ENCODE measurements at regions not wholly inside any gene's neighbourhood (a gene's known extent, or its start where the extent isn't known, plus 50 kb on each side); places are given as distances from the start of the nearest gene placed in this dataset.

DNA sequence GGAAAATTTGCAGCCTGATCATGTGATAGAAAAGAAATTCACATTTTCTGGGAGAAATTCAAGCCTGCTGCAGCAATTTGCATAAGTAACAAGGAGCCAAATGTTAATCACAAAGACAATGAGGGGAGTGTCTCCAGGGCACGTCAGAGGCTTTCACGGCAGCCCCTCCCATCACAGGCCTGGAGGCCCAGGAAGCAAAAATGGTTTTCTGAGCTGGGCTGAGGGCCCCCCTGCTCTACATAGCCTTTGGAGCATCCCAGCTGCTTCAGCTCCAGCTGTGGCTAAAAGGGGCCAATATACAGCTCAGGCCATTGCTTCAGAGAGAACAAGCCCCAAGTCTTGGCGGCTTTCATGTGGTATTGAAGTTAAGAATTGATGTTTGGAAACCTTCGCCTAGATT, 445.3 kb upstream of the ZEB2 start:
- DNase-seq, result no peak

DNA sequence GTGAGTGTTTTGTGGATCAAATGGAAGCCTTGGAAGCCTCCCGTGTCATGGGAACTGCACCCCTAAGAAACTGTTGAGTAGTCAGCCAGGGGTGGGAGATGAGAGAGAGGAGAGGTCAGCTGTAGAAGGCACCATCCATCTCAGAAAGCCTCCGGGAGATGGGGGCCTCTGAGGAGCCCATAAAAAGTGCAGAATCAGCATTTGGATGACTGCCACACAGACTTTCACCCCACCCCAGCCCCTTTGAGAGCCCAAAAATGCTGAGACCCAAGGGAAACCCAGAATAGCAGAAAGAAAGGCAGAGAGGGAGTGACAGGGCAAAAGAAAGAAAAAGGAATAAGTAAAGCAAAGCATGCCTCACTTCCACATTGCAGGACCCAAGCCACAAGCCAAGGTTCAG, 443.1 kb upstream of the ZEB2 start:
- no peak for DNase-seq

DNA sequence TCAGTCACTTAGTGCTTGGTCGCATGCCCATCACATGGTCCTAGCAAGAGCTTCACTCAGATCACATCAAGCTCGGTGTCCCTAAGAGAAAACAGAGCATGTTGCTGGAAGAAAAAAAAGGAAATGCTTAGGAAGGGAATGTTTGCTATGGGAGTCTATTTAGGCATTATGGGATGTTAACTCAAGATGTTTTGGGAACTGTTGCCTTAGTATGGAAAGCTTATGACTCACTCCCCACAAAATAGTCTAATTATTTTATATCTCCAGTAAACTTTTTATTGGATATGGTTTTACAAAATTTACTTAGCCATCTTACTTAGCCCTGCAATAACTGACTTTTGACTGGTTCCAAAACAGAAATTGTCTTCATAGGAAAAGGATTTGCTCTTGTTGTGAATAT, 439.5 kb upstream of the ZEB2 start:
- no peak for DNase-seq

DNA sequence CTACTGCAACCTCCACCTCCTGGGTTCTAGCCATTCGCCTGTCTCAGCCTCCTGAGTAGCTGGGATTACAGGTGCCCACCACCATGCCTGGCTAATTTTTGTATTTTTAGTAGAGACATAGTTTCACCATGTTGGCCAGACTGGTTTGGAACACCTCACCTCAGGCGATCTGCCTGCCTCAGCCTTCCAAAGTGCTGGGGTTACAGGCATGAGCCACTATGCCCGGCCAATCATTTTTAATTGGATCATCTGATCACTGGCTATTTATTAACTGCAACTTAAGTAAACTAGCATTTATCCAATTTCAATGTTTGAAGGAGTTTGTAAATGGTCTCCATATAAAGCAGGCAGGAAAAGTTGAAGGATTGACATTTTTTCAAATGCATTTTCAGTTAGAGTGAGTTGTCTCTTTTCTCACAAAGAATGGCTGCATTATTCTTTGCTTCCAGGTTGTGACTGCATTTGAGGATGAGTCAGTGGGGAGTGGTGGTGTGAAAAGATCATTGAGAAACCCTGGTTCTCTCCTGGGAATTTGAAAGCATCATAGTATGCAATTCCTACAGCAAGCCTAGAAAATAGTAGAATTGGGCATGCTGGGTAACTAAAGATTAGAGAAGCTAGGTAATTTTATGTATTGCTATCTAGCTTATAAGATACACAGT, 431.1 kb upstream of the ZEB2 start:
- no peak for DNase-seq

DNA sequence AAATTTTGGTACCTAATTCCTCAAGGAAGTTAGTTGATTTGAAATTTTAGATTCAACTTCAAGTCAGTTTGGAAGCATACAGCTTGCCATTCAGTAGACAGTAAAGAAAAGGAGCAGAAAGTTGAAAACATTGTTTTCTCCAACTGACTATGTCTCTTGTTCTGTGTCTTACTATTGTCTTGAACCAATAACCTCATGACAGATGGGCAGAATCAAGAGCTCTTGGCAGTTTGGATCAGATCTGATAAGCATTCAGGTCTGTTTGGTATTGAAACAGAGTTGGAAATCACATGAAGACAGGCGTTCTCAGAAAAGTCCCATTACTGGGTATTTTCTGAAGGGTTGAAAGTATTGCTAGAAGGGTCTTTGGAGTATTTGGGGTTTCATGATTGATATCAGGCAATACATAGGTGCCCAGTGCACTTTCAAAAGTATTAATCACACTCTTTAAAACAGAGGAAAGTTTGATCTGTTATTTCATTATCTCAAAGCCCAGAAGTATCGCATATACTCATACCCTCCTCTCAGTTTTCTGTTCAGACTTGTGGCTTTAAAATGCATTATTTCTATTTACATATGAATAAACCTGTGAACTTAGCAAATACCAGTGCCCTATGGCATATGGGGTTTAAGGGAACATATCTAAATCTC, 428.4 kb upstream of the ZEB2 start:
- DNase-seq, result no peak

GRCh38 chr2:144947709-144948037, 427.8 kb upstream of the ZEB2 start:
- DNase-seq, result no peak

- DNase-seq, result no peak
Observed at GRCh38 chr2:144946263-144946662, 426.3 kb upstream of the ZEB2 start.

DNA sequence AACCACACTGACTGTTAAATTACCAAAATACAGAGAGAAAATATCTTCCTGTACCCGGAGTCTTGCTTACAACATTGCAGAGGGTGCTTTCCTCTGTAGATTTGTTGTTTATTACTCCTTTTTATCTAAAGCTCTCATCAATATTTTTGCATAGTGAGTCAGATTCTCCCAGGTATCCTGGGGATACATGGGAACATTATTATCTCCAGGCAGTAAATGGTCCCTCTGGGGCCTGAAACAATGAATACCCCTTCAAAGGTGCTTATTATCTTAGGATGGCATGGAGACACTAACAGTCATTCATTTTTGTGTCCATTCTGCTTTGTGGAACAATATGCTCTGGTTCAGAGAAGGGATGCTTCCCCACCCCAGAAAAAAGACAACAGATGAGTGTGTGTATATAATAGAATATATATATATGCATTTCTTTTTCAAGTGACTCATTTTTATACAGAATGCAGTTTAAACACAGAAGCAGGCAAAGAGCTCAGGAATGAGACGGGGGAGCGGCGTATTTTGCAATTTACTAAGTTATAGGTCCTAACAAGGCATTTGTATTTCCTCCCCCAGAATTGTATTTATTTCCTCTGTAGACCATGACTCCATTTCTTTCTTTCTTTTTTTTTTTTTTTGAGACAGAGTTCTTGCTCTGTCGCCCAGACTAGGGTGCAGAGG, 424.8 kb upstream of the ZEB2 start:
- no peak for DNase-seq

DNA sequence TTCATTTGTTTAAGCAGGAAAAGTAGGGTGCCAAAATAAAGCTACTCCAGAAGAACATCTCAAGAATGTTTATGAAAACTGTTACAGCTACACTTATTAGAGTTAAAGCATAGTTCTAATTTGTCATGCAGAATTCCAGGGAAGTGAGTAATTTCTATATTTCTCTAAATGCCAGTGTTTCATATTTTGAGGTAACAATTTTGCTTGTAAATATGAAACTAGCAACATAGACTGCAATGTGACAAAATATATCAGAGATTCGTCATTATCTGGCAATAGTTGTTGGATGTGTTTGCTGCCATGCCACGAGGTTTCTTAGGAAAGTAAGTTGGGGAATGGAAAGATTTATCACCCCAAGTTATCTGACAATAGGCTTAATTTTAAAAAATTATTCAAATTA, 424.1 kb upstream of the ZEB2 start:
- no peak for DNase-seq

GRCh38 chr2:144943293-144943941, 423.5 kb upstream of the ZEB2 start:
- DNase-seq, result no peak

GRCh38 chr2:144942516-144943256, 422.8 kb upstream of the ZEB2 start:
- DNase-seq, result no peak

- DNase-seq, result no peak
Observed at GRCh38 chr2:144941743-144942488, 422.0 kb upstream of the ZEB2 start.

DNA sequence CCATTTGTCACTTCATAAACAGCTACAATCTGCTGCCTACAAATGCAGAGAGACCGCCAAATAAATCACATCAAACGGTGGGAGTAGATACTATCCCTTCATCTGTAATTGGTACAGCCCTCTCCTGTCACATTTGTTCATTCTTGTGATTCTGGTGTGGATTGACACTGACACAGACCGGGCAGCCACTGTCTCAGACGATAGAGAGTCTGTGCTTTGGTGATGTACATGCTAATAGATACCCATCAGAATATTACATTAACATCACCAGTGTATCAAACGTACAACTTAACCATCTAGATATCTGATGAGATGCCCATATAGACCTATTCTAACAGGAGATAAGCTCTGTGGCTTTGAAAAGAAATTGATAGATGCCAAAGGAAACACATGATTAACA, 419.7 kb upstream of the ZEB2 start:
- DNase-seq, result no peak

DNA sequence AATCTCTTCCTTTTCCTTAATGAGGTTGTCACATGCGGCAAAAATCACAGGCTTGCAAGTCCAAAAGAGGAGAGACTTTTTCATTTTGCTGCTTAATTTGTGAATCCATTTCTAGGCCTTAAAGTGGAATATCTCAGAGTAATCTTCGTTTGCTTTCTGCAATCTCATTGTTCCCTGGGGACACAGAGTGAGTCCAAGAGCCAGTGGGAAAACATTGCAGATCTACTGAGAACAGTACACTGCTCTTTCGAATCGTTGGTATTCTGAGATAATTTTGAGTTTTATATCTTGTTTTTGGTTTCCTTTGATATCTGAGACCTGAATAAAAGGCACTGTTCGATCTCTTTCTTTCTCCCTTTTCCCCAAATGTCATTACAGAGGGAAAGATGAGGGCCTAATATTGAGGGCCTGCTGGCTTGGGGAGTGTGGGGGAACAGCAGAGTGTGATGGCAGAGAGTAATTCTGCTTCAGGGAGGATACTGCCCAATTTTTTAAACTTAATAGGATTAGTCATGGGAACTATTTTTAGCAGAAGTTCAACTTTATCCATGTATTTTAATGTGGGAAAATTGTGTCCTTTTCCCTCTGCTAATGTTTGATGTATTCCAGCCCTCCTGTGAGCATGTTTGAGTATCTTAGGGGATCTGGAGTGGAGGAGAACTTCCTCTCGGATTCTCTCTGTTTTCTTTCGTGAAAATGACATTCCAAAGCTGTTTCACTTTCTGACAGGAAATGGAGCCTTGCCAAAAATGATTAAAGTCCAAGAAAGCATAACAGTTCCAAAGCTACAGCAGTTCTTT, 418.2 kb upstream of the ZEB2 start:
- no peak for DNase-seq

DNA sequence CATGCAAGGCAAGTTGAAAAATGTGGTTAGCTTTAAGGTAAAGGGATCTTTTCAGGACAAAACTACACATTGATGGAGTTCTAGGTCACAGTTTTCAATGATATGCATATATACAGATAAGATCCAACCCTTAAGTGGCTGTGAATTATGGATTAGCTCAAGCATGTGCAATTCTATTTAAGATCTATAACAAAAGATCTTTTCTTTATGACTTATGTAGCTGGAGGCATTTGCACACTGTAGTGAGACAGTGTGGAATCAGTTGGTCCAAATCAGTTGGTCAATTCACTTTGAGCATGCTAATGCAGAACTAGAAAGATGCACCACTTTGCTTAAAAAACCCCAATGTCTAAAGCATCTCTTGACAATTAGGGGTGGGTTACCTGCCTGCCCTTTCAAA, 417.1 kb upstream of the ZEB2 start:
- no peak for DNase-seq

- DNase-seq, result no peak
Observed at GRCh38 chr2:144936442-144936841, 416.5 kb upstream of the ZEB2 start.

DNA sequence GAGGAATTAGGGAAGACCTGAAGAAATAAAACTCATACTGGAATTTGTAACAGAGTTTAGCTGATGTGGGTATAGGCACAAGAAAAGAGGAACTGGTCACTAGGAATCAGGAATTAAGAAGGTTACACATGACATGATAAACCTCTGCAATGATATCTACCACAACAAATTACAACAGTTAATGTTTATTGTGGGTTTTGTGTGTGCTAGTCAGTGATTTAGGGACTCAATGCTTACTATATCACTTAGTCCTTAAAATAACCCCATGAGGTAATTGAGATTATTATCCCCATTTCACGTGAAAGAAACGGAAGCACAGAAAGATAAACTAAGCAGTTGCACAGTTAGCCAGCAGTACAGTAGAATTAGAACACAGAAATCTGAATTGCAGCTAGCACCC, 415.8 kb upstream of the ZEB2 start:
- DNase-seq, result no peak

- DNase-seq, result no peak
Observed at GRCh38 chr2:144935191-144935590, 415.3 kb upstream of the ZEB2 start.

- DNase-seq, result no peak
Observed at GRCh38 chr2:144931960-144932359, 412.0 kb upstream of the ZEB2 start.

DNA sequence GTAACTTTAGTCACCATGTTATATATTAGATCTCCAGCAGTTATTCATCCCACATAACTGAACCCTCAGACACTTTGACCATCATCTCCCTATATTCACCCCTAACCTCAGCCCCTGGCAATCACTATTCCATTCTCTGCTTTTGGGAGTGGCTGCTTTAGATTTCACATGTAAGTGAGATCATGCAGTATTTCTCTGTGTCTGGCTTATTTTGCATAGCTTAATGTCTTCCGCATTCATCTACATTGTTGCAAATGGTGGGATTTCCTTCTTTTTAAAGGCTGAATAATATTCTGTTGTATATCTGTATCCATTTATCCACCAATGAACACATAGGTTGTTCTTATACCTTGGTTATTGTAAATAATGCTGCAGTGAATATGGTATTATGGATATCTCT, 411.6 kb upstream of the ZEB2 start:
- DNase-seq, result no peak

DNA sequence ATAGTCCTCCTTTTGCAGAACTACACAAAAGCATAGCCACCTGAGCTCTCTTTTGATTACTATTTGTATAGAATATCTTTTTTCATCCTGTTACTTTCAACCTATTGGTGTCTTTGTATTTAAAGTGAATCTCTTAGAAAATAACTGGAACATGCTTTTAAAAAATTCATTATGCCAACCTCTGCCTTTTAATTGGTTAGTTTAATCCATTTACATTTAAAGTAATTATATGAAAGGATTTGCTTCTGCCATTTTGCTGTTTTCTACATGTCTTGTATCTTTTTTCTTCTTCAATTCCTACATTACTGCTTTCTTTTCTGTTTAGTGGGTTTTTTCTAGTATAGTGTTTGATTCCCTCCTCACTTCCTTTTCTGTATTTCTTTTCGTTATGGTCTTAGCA, 407.5 kb upstream of the ZEB2 start:
- DNase-seq, result no peak

- no peak for DNase-seq
Observed at GRCh38 chr2:144925886-144926285, 406.0 kb upstream of the ZEB2 start.
